D341Med (cell line): ENCODE measurements at regions not wholly inside any gene's neighbourhood (a gene's known extent, or its start where the extent isn't known, plus 50 kb on each side); places are given as distances from the start of the nearest gene placed in this dataset.

ENCODE experiments used
- DNase-seq: peaks from one replicate; pipeline ENCODE4 v3.0.0; 2012; ENCODE audit warnings: low spot score

DNA sequence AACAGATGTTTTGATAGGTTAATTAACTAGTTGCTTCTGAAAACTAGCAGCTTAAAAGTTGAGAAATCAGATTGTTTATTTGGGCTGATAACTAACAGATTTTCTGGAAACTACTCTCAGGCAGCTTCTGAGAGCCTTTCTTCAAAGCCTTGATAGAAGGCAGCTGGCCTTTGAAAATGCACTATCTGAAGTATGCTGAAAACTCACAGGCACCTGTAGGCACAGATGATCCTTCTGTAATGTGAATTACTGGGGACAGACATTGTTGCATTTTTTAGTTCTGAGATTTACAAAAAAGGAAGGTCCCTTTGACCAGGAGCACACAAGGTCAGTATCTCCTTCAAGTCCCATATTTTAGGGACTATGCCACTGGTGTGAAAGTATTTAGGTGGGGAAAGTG, 460.8 kb upstream of the CNTN5 start:
- no peak for DNase-seq

DNA sequence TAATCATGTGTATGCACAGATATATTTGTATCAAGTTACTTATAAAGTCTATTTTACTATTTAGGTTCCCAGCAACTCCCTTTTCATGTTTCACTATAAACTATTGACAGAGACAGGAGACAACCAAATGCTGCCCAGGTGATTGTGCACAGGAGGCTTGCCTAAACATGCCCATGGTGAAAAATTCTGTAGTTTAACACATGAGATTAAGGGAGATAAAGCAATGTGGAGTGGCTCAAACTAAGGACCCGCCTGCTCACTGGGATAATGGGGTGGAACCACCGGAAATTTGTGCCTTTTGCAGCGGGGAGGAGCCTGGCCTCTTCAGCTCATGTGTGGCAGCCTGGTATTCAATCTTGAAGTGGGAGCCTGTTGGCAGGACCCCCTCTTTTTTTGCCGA, 459.5 kb upstream of the CNTN5 start:
- DNase-seq, result no peak

DNA sequence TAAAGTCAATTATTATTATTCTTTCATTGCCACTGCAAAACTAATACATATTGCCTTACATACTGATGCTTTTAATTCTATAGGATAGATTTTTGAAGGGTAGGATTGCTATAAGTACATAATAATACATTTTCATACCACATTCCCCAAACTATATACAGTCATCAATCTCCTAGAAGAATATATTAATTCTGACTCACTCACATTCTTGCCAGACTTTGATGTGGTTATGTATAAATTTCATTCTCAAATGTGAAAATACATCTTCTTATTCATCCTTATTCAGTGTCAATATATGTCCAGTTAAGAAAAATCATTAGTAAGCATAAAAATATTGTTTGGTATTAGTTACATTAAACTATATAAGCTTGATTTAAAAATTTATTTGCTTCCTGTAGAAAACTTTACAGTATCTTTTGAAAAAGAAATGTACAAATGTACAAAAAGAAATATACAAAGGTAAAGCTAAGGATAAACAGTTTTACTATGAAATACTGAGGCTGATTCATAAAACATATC, 458.8 kb upstream of the CNTN5 start:
- no peak for DNase-seq

DNA sequence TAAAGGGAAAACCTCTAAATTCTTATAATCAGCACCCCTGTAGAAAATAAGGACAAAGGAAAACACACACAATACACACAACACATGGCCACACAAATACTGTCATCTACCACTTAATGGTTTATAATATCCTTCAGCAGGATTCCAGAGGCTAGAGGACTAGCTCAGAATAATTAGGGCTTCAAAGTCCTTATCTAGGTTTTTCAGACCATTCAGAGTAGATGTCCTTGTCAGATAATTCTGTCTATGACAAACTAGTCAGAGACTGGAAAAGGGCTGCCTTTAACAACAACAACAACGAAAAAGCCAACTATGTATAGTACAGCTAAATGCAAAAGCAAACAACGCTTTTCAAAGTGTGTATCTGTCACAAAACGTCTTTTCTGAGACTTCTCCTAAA, 456.5 kb upstream of the CNTN5 start:
- DNase-seq, result no peak

DNA sequence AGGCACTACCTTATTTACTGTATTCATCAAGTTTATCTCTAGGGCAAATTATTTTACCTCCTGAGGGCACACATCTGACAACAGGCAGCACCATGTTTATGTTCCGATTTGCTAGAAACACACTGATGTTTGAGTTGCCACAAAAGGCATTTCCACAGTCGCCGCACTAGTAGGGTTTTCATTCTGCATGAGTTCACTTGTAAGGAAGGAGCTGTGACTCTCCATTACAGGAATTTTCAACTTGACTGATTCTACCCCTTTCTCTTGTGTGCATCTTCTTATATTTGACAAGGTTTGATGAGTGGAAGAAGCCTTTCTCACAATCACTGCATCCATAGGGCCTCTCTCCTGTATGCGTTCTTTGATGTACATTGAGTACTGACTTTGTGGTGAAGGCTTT, 455.9 kb upstream of the CNTN5 start:
- DNase-seq, result no peak

DNA sequence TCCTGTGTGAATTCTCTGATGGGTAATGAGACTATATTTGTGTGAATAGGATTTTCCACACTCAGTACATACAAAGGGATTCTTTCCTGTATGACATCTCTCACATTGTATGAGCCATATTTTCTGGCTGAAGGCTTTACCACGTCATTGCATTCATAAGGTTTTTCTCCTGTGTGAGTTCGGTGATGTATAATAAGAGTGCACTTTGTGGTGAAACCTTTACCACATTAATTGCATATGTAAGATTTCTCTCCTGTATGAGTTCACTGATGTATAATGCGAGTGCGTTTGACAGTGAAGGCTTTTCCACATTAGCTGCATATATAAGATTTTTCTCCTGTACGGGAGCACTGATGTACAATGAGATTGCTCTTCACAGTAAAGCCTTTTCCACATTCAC, 455.4 kb upstream of the CNTN5 start:
- DNase-seq, result no peak

DNA sequence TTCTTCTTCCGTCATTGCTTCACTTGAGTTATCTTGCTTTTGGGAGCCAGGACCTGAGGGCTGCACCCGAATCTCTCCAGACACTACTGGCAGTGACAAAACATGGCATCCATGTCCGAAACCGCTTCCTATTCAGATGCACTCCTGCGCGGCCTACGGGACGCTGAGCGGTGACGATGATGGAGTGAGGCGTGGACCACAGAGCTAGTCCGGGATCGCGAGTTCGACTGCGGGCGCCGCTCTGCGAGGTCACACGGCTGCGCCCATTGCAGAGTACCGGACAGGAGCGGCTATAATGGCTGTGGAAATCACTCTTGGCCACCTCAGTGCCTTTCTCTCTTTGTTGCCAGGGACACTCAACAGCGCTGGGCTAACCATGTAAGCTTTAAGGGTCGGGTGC, 453.8 kb upstream of the CNTN5 start:
- peak; percentile 8 for DNase-seq

DNA sequence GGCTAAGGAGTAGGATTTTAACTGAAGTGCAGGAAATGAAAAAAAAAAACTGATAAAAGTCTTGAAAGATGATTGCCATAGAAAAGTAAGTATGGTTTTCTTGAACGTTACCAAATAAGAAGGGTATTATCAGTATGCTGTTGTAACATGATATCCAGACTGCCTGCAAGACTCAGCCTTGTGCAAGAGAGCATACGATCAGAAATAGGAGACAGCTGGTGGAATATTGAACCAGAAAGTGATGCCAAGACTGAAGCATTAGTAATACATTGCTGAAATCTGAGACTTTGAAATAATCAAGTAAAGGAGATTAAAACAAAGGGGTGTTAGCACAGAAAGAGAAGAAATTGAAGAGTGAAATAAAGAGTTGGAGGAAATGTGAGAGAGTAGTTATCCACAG, 452.7 kb upstream of the CNTN5 start:
- DNase-seq, result peak; percentile 66

DNA sequence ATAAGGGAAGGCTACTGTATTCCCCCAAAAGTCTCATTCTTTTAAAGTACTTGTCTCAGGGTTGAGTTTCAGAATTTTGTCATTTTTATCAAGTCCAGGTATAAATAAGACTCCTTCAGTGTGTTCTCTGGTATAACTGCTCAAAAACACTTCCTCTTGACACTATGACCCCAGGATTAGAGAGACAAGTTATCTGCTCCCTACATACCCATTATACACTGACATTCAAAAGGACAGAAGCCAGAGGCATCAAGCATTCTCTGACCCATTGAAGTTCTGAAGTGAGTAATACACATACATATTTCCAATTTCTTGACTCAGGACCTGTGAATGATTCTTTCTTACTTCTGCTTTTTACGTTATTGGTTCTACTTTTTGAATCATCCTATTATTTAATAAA, 447.8 kb upstream of the CNTN5 start:
- DNase-seq, result no peak

DNA sequence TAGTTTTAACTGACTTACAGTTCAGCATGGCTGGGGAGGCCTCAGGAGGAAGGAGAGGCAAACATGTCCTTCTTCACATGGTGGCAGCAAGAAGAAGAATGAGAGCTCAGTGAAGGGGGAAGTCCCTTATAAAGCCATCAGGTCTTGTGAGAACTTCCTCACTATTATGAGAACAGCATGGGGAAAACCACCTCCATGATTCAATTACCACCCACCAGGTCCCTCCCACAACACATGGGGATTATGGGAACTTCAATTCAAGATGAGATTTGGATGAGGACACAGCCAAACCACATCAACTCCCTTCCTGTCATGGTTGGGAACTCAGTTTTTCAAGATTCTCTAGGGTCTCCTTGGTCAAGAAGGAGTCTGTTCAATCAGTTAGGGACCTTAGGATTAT, 432.9 kb upstream of the CNTN5 start:
- DNase-seq, result no peak

DNA sequence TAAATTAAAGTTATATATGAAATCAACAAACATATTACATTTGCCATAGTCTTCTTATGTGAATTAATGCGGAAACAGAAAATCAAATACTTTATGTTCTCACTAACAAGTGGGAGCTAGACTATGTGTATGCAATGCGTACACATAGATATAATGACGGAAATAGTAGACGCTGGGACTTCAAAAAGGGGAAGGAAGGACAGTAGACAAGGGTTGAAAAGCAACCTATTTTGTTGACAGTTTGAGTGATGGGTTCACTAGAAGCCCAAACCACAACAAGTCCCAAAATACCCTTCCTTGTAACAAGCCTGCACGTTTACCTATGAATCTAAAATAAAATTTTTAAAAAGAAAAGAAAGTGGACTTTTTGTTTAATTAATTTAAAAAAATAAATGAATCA, 430.8 kb upstream of the CNTN5 start:
- no peak for DNase-seq

DNA sequence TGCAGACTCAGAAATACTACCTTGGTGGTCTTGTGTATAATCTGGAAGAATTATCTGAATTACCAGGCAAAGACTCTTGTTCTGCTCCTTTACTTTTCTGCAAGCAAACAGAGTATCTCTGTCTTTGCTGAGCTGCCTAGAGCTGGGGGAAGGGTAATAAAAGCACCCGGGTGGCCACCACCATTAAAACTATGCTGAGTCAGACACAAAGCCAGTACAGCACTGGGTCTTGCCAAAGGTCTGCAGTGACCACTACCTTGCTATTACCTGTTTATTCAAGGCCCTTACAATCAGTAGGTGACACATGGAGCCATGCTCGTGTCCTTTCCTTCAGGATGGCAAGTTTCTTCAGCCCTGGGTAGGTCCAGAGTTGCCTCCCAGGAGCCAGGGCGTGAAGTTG, 420.6 kb upstream of the CNTN5 start:
- no peak for DNase-seq

DNA sequence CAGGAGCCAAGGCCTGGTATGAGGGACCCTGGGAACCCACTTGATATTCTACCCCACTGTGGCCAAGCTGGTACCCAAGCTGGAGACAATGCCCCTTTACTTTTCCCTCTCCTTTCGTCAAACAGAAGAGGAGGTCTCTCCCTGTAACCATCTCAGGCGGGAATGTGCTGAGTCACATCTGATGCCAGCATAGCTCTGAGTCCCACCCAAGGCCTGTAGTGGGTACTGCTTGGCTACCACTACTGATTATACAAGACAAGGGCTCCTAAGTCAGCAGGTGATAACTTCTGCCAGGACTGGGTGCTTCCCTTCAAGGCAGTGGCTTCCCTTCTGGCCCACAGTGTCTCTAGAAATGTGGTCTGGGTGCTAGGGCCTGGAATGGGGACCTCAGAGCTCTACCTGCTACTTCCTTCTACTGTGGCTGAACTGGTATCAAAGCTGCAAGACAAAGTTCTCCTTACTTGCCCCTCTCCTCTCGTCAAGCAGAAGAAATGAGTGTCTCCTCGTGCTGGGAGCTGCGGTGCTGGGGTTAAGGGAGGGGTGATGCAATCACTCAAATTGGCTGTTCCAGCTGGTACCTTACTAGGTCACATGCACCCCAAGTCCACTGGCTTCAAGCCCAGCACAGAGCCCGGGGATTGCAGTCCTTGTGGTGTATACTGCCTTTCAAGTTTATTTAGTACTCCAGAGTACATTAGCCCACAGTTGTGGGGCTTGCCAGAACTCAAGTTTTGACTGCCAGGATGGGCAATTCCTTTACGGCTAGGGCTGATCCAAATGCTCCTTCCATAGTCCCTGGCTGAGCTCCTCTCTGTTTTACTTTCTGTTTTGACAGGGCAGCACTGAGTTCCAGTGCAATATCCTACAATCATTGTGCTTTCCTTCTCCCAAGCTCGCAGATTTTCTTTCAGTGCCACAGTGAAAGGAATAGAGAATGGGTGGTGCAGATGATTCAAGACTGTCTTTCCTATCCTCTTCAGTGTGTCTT, 419.7 kb upstream of the CNTN5 start:
- no peak for DNase-seq

DNA sequence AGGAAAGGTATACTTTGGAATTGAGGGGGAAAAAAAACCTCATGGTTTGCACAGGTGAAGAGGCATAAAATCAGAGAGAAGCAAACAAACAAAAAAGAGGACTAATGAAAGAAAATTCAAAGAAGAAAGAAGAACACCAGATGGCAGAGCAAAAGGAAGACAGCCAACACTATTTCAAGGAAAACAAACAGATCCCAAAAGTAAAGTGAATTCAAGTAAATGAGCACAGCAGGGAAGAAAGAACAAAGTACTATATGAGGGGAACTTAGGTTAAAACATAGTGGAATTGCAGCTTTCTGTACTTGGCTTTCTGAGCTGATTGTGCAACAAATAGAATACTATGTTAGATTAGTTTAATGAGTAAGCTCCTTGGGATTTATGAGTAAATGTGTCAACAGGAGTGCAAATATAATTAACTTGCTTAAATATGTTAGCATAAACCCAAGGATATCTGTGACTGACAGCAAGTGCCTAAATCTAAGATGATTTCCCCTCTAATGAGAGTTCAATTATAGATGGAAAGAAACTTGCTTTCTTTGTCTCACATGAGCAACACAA, 404.6 kb upstream of the CNTN5 start:
- DNase-seq, result no peak

DNA sequence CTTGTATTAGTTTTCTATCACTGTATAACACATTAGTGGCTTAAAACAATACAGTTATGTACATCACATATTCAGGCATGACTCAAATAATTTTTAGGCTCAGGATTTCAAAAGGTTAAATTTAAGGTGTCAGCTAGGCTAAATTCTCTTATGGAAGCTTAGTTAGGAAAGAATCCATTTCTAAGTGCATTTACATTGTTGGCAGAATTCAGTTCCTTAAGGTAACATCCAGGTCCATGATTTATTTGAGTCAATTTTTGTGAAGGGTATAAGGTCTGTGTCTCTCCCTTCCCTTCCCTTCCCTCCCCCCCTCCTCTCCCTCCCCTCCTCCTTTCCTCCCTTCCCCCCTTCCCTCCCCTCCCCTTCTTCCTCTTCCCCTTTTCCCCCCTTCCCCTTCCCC, 399.0 kb upstream of the CNTN5 start:
- no peak for DNase-seq

DNA sequence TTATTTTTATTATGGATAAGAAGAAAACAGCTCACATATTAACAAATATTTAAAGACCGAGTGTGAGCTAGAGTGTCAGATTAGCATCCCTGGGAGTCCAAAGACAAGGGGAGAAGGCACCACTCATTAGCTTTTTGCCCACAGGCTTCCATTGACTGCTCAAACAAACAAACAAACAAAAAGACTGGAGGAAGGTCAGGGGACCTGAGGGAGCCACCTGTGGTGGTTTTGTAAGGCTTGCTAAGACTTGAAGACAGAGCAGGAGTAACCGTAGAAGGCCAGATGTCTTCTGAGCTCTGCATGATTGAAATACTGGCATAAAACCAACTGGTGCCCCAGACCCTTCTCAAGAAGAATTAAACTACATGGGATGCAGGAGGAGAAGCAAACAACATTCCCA, 395.2 kb upstream of the CNTN5 start:
- no peak for DNase-seq

DNA sequence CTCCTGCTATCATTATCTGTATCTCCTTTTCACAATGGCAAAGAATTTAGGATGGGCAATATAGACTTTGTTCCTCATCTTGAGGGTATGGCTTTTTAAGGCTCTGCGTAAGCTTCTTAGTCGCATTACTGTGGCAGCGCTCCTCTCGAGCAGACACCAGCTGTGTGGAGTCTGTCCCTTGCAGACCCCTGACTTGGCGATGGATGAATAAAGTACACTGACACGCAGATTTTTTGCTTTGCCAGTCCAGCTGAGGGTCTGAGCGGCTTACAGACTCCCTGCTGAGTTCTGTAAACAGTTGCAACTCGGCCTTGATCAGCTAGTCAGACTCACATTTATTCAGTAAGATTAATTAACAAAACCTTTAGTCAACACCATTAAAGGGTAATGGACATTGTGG, 390.0 kb upstream of the CNTN5 start:
- peak; percentile 29 for DNase-seq

DNA sequence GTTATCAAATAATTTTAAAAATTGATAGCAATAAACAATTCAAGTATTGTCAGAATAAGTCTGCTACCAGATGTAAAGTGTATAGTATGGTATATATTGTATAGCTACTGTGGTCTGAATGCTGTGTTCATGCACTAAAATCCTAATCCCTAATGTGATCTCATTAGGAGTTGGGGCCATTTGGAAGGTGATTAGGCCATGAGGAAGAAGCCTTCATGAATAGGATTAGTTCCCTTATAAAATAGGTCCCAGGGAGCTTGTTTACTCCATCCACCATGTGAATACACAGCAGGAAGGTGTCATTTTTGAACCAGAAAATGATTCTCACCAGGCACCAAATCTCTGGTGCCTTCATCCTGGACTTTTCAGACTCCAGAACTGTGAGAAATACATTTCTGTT, 363.0 kb upstream of the CNTN5 start:
- no peak for DNase-seq

DNA sequence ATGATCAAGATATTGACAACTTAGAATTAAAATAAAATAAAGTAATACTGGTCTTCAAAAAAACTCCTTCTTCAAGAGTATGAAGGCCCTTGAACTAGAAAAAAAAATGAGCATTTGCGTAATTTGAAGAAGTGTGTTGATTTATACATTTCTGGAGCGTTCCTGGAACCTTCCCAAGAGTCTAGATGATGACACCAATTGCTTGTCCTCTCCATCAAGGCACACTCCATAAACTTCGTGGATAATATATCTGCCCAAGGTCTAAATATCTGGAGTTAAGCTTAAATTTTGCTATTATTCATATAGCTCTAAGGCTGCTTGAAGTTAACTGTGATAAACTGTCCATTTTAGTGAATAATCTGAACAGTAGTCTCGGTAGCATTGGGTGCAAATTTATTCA, 361.3 kb upstream of the CNTN5 start:
- DNase-seq, result no peak

DNA sequence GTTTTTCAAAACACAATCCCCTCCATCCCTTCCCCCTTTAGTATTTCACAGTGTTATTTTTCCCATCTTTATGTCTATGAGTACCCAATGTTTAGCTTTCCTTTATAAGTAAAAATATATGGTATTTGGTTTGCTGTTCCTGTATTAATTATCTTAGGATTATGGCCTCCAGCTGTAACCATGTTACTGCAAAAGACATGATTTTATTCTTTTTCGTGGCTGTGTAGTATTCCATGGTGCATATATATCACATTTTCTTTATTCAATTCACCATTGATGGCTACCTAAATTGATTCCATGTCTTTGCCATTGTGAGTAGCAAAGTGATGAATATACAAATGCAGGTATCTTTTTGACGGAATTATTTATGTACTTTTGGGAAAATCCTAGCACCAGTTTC, 346.4 kb upstream of the CNTN5 start:
- DNase-seq, result no peak

DNA sequence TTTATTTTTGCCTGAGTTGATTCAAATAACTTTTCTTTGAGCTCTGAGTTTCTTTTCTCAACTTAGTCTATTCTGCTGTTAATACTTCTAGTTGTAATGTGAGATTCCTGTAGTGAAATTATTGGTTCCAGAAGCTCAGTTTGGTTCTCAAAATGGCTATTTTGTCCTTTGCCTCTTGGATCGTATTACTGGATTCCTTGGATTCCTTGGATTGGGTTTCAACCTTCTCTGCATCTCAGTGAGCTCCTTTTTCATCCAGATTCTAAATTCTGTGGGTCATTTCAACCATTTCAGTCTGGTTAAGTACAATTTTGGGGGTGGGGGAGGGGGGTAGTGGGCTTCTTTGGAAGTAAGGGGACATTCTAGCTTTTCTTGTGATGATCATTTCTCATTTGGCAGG, 341.1 kb upstream of the CNTN5 start:
- DNase-seq, result no peak

DNA sequence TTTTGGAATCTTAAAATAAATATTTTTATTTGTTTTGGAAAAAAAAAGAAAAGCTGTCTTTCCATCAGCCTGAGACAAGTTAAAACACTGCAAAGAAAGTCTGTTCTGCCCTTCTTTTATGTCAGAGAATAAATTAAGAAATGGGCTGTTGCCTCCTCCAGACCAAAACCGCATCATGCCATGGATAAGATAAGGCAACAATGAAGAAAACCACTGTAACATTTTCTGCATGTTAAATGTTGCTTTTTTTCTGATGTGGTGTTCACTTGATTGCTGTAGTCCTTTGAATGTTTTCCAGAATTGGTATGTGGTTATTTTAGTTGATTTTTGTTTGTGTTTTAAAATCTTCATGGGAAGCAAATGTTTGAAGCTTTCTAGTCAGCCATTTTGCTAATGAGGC, 319.2 kb upstream of the CNTN5 start:
- no peak for DNase-seq

DNA sequence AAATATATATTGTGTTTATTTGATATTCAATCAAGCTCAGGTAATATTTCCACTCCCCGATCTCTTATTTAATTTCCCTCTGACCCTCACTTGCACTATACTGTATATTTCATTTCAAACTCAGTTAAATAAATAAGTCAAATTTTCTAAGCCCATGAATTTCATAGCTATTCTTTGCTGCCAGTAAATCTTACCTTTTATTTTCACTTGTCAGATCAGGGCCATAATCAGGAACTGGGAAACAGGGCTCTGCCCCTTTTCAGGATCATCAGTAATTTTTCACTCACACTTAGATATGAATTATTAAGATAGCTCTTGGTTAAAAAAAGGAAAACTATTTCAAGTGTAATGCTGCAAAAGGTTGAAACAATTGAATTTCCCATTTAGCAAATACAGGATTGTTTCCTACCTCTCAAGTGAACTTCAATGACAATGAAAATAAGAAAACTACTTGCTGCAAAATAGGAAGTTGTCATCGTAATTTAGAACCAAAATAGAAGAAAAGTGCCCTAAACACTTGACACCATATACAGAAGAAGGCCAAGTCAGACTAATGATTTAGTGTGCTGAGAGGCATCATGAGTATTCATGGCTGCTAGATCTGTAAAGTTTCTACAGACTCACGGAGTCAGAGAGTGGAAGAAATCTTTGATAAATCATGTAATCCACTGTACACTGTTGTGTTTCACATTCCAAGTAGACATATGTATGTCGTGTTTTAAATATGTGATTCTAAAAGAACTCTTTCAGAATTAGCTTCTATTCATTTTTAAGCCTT, 316.8 kb upstream of the CNTN5 start:
- no peak for DNase-seq
